K562 (cell line): ENCODE measurements at regions not wholly inside any gene's neighbourhood (a gene's known extent, or its start where the extent isn't known, plus 50 kb on each side); places are given as distances from the start of the nearest gene placed in this dataset.

ENCODE experiments used
- ATAC-seq: fragments of 200-7000 bp; cut with Tn5 transposase; 3 replicates; pipeline ENCODE4 v1.9.1; 2020; ENCODE audit warnings: moderate library complexity
- BruUV-seq: library from RNA; stranded (reverse); fragments of 400-500 nt; replicated peaks from 2 replicates; lab custom pipeline; 2021; lab: Mats Ljungman, UMichigan
- CTCF ChIA-PET: fragments of 300-600 bp; formaldehyde crosslinking; extraction: SDS; loops from one replicate; lab custom pipeline; 2021; ENCODE audit warnings: low intra/inter-chr PET ratio; lab: Yijun Ruan, JAX
- POLR2A ChIA-PET: fragments of 300-600, 350-650 bp; sonication (Branson Sonifier 250); formaldehyde crosslinking; extraction: SDS; loops from one replicate; lab custom pipeline; 2021; ENCODE audit warnings: antibody characterized with exemption, inconsistent platforms; lab: Yijun Ruan, JAX
- DNase-seq, 4 experiments: peaks; one replicate each; pipeline versions ENCODE4 v3.0.0 to v3.0.0-alpha.2; 2011 to 2018; ENCODE audit warnings: low spot score in 3 of 4, mixed read lengths in 3 of 4; ENCODE audit errors: extremely low read depth in 1 of 4
- FAIRE-seq: peaks from 2 replicates; lab custom pipeline; 2011; peaks lifted over from hg19 to GRCh38; lab: Jason Lieb, UNC
- H2AFZ ChIP-seq: 2 replicates; pipeline ENCODE4 v1.6.0; 2011; ENCODE audit warnings: low read depth, low read length, control low read depth, inconsistent platforms
- H3K27ac ChIP-seq: fragments of 200-600 bp; 3 replicates; pipeline ENCODE4 v1.8.0; 2011; ENCODE audit warnings: low read depth, mild to moderate bottlenecking, control low read depth, inconsistent platforms, low read length, moderate library complexity, mixed read lengths; ENCODE audit errors: extremely low read depth
- H3K27me3 ChIP-seq, 2 experiments: fragments of 300-600 bp in 1 of 2; 2 replicates in 1 of 2; 3 replicates in 1 of 2; pipeline versions ENCODE4 v1.6.0 to v1.8.0; 2011; ENCODE audit warnings: inconsistent platforms in 2 of 2, low read length in 2 of 2, mild to moderate bottlenecking in 1 of 2, mixed read lengths in 1 of 2, moderate library complexity in 1 of 2; ENCODE audit not compliant: control insufficient read depth in 2 of 2, insufficient read depth in 2 of 2
- H3K36me3 ChIP-seq: fragments of 300-600 bp; 3 replicates; pipeline ENCODE4 v1.8.0; 2011; ENCODE audit warnings: mild to moderate bottlenecking, low read length, inconsistent platforms; ENCODE audit not compliant: control insufficient read depth, insufficient read depth
- H3K4me1 ChIP-seq, 2 experiments: fragments of 200-600 bp in 1 of 2; replicated peaks in 1 of 2; 2 replicates in 1 of 2; 3 replicates in 1 of 2; pipeline versions ENCODE4 v1.5.1 to v1.8.0; 2011; ENCODE audit warnings: inconsistent platforms in 2 of 2, low read length in 2 of 2, mild to moderate bottlenecking in 1 of 2, mixed read lengths in 1 of 2, moderate library complexity in 1 of 2; ENCODE audit not compliant: control insufficient read depth in 2 of 2, insufficient read depth in 2 of 2
- H3K4me2 ChIP-seq: 2 replicates; pipeline ENCODE4 v1.6.1; 2011; ENCODE audit warnings: low read length, control low read depth, inconsistent platforms, mixed read lengths; ENCODE audit not compliant: insufficient read depth
- H3K4me3 ChIP-seq: fragments of 200-600 bp; sonication (generic), shearing (Covaris generic); 2 replicates; pipeline ENCODE4 v1.5.1; 2016; ENCODE audit warnings: control low read depth, inconsistent platforms
- H3K79me2 ChIP-seq: fragments of 200-600 bp; 3 replicates; pipeline ENCODE4 v1.8.0; 2011; ENCODE audit warnings: low read length, inconsistent platforms; ENCODE audit not compliant: control insufficient read depth, insufficient read depth
- H3K9ac ChIP-seq, 2 experiments: 2 replicates each; pipeline versions ENCODE4 v1.6.0 to v1.6.1; 2011; ENCODE audit warnings: low read depth in 2 of 2, low read length in 2 of 2, control low read depth in 1 of 2, inconsistent platforms in 1 of 2, mild to moderate bottlenecking in 1 of 2, mixed read lengths in 1 of 2; ENCODE audit not compliant: insufficient read depth in 1 of 2
- H3K9me1 ChIP-seq: one replicate; pipeline ENCODE4 v1.6.0; 2011; ENCODE audit warnings: inconsistent platforms, mild to moderate bottlenecking, low read length, moderate library complexity; ENCODE audit not compliant: control insufficient read depth, insufficient read depth
- H3K9me3 ChIP-seq: replicated peaks from 2 replicates; pipeline ENCODE4 v1.5.1; 2011; ENCODE audit warnings: low read depth, low read length, inconsistent platforms; ENCODE audit not compliant: control insufficient read depth, insufficient read depth
- H4K20me1 ChIP-seq: replicated peaks from 2 replicates; pipeline ENCODE4 v1.6.1; 2011; ENCODE audit warnings: low read length, inconsistent platforms, mixed read lengths; ENCODE audit not compliant: control insufficient read depth, insufficient read depth
- LCOR ChIP-seq: sonication (generic); formaldehyde crosslinking; IDR thresholded peaks from 2 replicates; pipeline ENCODE4 v1.8.0; 2022; ENCODE audit warnings: mild to moderate bottlenecking, missing genetic modification reagents
- MEIS2 ChIP-seq: fragments of 450-650 bp; IDR thresholded peaks from 2 replicates; pipeline ENCODE4 v1.6.1; 2014; ENCODE audit warnings: mild to moderate bottlenecking; ENCODE audit not compliant: partially characterized antibody
- MIER1 ChIP-seq: fragments of 450-650 bp; IDR thresholded peaks from 2 replicates; pipeline ENCODE4 v1.6.1; 2016; ENCODE audit warnings: antibody characterized with exemption, mild to moderate bottlenecking, low read depth
- SPI1 ChIP-seq: IDR thresholded peaks from 2 replicates; pipeline ENCODE4 v1.6.1; 2011; ENCODE audit warnings: low read depth, low read length, control low read depth, borderline replicate concordance
- ZNF24 ChIP-seq: fragments of 450-650 bp; IDR thresholded peaks from 2 replicates; pipeline ENCODE4 v1.6.1; 2016
- WGBS: fragments of 100-300 bp; shearing (Covaris generic); methylation state at CpG from one replicate; pipeline ENCODE4 v1.1.6; 2016; ENCODE audit warnings: low coverage, mixed read lengths; ENCODE audit not compliant: insufficient coverage; ENCODE audit errors: missing lambda C conversion rate; 5-methylcytosine and 5-hydroxymethylcytosine counted together
- in situ Hi-C: fragments of 300-500 bp; cut with MboI; formaldehyde crosslinking; loops from 4 replicates; pipeline ENCODE4 v1.15.0; 2018; ENCODE audit warnings: inconsistent platforms, mixed read lengths
- intact Hi-C: fragments of 100-400 bp; cut with micrococcal nuclease; formaldehyde crosslinking; loops from 2 replicates; pipeline ENCODE4 v1.14.2; 2022
- TF ChIP-seq, protein P1 (sequence below): sonication (generic); formaldehyde crosslinking; IDR thresholded peaks from 2 replicates; pipeline ENCODE4 v1.8.0; 2022; ENCODE audit warnings: missing genetic modification reagents, mild to moderate bottlenecking, borderline replicate concordance
- TF ChIP-seq, protein P2 (sequence below), 2 experiments: IDR thresholded peaks in 1 of 2; conservative IDR thresholded peaks in 1 of 2; 2 replicates each; pipeline ENCODE4 v1.6.1; 2016; ENCODE audit warnings: low read depth in 2 of 2, mild to moderate bottlenecking in 1 of 2, missing compliant biosample characterization in 1 of 2, missing genetic modification characterization in 1 of 2, moderate library complexity in 1 of 2

DNA sequence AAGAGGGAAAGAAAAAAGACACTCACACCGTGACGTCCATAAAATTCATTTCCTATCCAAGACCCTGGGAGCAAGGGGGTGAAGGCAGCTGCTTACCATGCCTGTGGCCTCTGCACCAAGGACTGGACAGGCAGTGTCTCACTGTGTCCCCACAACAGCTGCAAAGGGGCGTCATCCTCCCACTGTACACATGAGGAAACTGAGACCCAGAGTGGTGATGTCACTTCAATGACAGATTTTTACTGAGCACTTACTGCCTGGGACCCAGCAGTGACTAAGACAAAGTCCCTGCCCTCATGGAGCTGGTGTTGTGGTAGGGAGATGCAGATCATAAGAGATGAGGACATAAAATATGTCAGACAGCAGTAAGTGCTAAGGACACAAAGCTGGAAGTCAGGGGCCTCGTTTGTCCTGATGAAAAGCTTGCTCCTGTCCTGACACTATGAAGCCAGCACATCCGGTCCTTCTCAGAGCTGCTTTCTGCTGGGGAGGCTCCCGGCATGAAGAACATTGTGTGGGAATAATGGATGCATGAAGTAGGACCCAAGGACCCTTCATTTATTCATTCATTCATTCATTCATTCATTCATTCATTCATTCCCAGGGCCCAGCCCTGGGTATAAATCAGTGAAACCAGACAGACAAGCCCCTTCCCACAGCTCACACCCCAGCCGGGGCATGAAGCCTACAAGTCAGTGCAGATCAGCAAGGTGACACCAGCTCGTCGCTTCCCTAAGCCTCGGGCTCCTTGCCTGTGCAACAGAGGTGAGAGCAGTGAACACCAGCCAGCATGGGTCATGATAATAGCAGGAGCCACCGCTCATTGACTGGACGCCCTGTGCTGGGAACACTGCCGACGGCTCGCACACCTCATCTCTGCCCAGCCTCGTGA lies 473.7 kb downstream of the MATN1 start:
- H3K27me3 ChIP-seq = peaks cover 25 to 68% of the 10 kb centered on the region in 2 experiments
- BruUV-seq = no TSS peak
- no peaks in the 10 kb centered on the region for H3K9me3 ChIP-seq
- H3K4me2 ChIP-seq = no peak overlapping the region
- H3K27ac ChIP-seq = no peak overlapping the region
- WGBS = under 1% methylated on average over 16 of the region's 16 CpGs
- CTCF ChIA-PET = no interaction called here
- H3K9me1 ChIP-seq = no peaks in the 10 kb centered on the region
- H2AFZ ChIP-seq = no peak overlapping the region
- no peak overlapping the region for H3K4me3 ChIP-seq
- ATAC-seq (no peak), FAIRE-seq (no peak), DNase-seq (no peak)
- H4K20me1 ChIP-seq = no peaks in the 10 kb centered on the region; the same call in 1 of the 2 replicates
- peak; percentile 94 for TF ChIP-seq ZNF24
- TF ChIP-seq, protein P1, sequence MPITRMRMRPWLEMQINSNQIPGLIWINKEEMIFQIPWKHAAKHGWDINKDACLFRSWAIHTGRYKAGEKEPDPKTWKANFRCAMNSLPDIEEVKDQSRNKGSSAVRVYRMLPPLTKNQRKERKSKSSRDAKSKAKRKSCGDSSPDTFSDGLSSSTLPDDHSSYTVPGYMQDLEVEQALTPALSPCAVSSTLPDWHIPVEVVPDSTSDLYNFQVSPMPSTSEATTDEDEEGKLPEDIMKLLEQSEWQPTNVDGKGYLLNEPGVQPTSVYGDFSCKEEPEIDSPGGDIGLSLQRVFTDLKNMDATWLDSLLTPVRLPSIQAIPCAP (CRISPR knock-in tag) = no peak
- in situ Hi-C loops = no loop called here
- no peaks in the 10 kb centered on the region for H3K79me2 ChIP-seq
- no peaks in the 10 kb centered on the region for H3K4me1 ChIP-seq
- H3K9ac ChIP-seq = no peak overlapping the region
- H3K36me3 ChIP-seq = no peaks in the 10 kb centered on the region
- POLR2A ChIA-PET = interaction anchor here (0.6 to 1.6 kb wide), 6 partner anchors 7 to 698 kb away, joined by 3 to 9 read pairs (median 3); no protein-coding TSS in a partner anchor
- intact Hi-C loops = no loop called here

DNA sequence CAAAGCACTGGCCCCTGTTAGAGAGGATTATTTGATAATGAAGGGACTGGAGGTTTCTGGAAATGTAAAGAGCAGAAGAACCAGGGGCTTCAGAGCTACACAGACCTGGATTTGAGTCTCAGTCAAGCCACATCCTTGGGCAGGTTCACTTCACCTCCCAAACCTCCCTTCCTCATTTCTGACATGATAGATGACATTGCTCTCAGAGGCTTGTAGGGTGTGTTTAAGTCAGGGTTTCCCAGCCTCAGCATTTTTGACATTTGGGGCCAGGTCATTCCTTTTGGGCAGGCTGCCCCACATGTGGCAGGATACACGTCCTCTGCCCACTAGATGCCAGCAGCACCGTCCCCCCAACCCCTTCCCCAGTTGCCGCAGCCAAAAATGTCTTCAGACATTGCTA lies 474.6 kb downstream of the MATN1 start:
- H4K20me1 ChIP-seq = peaks cover 1% of the 10 kb centered on the region; the same call in 1 of the 2 replicates
- in situ Hi-C loops (no loop called here), intact Hi-C loops (no loop called here)
- H3K4me2 ChIP-seq = no peak overlapping the region
- 0% methylated on average over 3 of the region's 3 CpGs for WGBS
- H3K79me2 ChIP-seq = no peaks in the 10 kb centered on the region
- H3K9me3 ChIP-seq = no peaks in the 10 kb centered on the region
- ATAC-seq = no peak
- POLR2A ChIA-PET = interaction anchor here (0.6 to 1.6 kb wide), 3 partner anchors 14 to 697 kb away, joined by 3 to 4 read pairs (median 3); no protein-coding TSS in a partner anchor
- H3K4me3 ChIP-seq = no peak overlapping the region
- no peaks in the 10 kb centered on the region for H3K36me3 ChIP-seq
- DNase-seq = no peak
- H3K27me3 ChIP-seq = peaks cover 25 to 67% of the 10 kb centered on the region in 2 experiments
- CTCF ChIA-PET = no interaction called here
- TF ChIP-seq, protein P2, sequence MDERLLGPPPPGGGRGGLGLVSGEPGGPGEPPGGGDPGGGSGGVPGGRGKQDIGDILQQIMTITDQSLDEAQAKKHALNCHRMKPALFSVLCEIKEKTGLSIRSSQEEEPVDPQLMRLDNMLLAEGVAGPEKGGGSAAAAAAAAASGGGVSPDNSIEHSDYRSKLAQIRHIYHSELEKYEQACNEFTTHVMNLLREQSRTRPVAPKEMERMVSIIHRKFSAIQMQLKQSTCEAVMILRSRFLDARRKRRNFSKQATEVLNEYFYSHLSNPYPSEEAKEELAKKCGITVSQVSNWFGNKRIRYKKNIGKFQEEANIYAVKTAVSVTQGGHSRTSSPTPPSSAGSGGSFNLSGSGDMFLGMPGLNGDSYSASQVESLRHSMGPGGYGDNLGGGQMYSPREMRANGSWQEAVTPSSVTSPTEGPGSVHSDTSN (CRISPR knock-in tag; IDR thresholded peaks at IDR 0.05; ENCODE audit: low read depth) = no peak
- TF ChIP-seq, protein P2 (tag; conservative IDR thresholded peaks at IDR 0.05; ENCODE audit: low read depth) = peak; percentile 63
- TF ChIP-seq LCOR (CRISPR knock-in tag) (no peak), SPI1 (peak; percentile 26; the same call in 1 of the 2 replicates), MIER1 (no peak), MEIS2 (peak; percentile 52)
- no peak overlapping the region for H3K27ac ChIP-seq
- no peak overlapping the region for H2AFZ ChIP-seq
- H3K9ac ChIP-seq = no peak overlapping the region
- no peaks in the 10 kb centered on the region for H3K9me1 ChIP-seq
- no TSS peak for BruUV-seq
- H3K4me1 ChIP-seq = no peaks in the 10 kb centered on the region
- FAIRE-seq = no peak
